HFFc6 (cell line): ENCODE measurements at regions not wholly inside any gene's neighbourhood (a gene's known extent, or its start where the extent isn't known, plus 50 kb on each side); places are given as distances from the start of the nearest gene placed in this dataset.

ENCODE experiments used
- DNase-seq: peaks from one replicate; pipeline ENCODE4 v3.0.0-alpha.2; 2018
- H3K27ac Mint-ChIP-seq: 2 replicates; pipeline ENCODE4 v1.8.0; 2020; ENCODE audit warnings: mild to moderate bottlenecking, mixed read lengths
- H3K27me3 Mint-ChIP-seq: 2 replicates; pipeline ENCODE4 v1.8.0; 2021; ENCODE audit warnings: mild to moderate bottlenecking, moderate library complexity, mixed read lengths; ENCODE audit not compliant: insufficient read depth
- H3K36me3 Mint-ChIP-seq: 2 replicates; pipeline ENCODE4 v1.8.0; 2021; ENCODE audit warnings: low read depth, mixed read lengths
- H3K4me1 Mint-ChIP-seq: 2 replicates; pipeline ENCODE4 v1.8.0; 2020; ENCODE audit warnings: low read depth, mixed read lengths
- H3K4me3 Mint-ChIP-seq: 2 replicates; pipeline ENCODE4 v1.8.0; 2020; ENCODE audit warnings: mild to moderate bottlenecking, moderate library complexity, mixed read lengths
- H3K9me3 Mint-ChIP-seq: 2 replicates; pipeline ENCODE4 v1.8.0; 2020; ENCODE audit warnings: mild to moderate bottlenecking, mixed read lengths
- CTCF ChIP-seq: fragments of 200-600 bp; sonication (generic); IDR thresholded peaks from 2 replicates; pipeline ENCODE4 v1.5.0; 2021; ENCODE audit warnings: antibody characterized with exemption, mild to moderate bottlenecking

- no peak for TF ChIP-seq CTCF
- H3K27me3 Mint-ChIP-seq: no peaks in the 10 kb centered on the region; the same call in 1 of the 2 replicates
- peaks cover 46% of the 10 kb centered on the region for H3K9me3 Mint-ChIP-seq
- peaks cover 7% of the 10 kb centered on the region; the same call in 1 of the 2 replicates for H3K36me3 Mint-ChIP-seq
- H3K4me1 Mint-ChIP-seq: no peaks in the 10 kb centered on the region
- no peak for DNase-seq
- no peak overlapping the region for H3K27ac Mint-ChIP-seq
- no peak overlapping the region for H3K4me3 Mint-ChIP-seq
Observed at GRCh38 chr9:89953824-89954615, 349.2 kb downstream of the GADD45G start.

- Mint-ChIP-seq H3K27me3 (no peaks in the 10 kb centered on the region; the same call in 1 of the 2 replicates), H3K4me3 (no peak overlapping the region), H3K9me3 (peaks cover 43% of the 10 kb centered on the region), H3K4me1 (no peaks in the 10 kb centered on the region), H3K27ac (no peak overlapping the region), H3K36me3 (peaks cover 7% of the 10 kb centered on the region; the same call in 1 of the 2 replicates)
- no peak for TF ChIP-seq CTCF
- DNase-seq: no peak
Observed at GRCh38 chr9:89955144-89955543, 350.3 kb downstream of the GADD45G start.

- Mint-ChIP-seq H3K4me3 (no peak overlapping the region), H3K27me3 (no peaks in the 10 kb centered on the region; the same call in 1 of the 2 replicates)
Observed at GRCh38 chr9:89955626-89956025, 350.8 kb downstream of the GADD45G start.

GRCh38 chr9:89956331-89956730 lies 351.5 kb downstream of the GADD45G start:
- no peak overlapping the region for H3K27ac Mint-ChIP-seq
- no peaks in the 10 kb centered on the region for H3K4me1 Mint-ChIP-seq
- H3K9me3 Mint-ChIP-seq: peaks cover 49% of the 10 kb centered on the region
- TF ChIP-seq CTCF: no peak
- H3K4me3 Mint-ChIP-seq: no peak overlapping the region
- DNase-seq: no peak
- peaks cover 6% of the 10 kb centered on the region; the same call in 1 of the 2 replicates for H3K36me3 Mint-ChIP-seq
- no peaks in the 10 kb centered on the region; the same call in 1 of the 2 replicates for H3K27me3 Mint-ChIP-seq

More at GRCh38 chr9:89955626-89956025, 350.8 kb downstream of the GADD45G start:
- Mint-ChIP-seq H3K4me1 (no peaks in the 10 kb centered on the region), H3K9me3 (peaks cover 43% of the 10 kb centered on the region), H3K36me3 (peaks cover 7% of the 10 kb centered on the region; the same call in 1 of the 2 replicates), H3K27ac (no peak overlapping the region)
- no peak for DNase-seq
- TF ChIP-seq CTCF: no peak

- H3K27me3 Mint-ChIP-seq: no peaks in the 10 kb centered on the region
- H3K27ac Mint-ChIP-seq: no peak overlapping the region
- no peaks in the 10 kb centered on the region for H3K4me1 Mint-ChIP-seq
- peaks cover under 1% of the 10 kb centered on the region; the same call in 1 of the 2 replicates for H3K36me3 Mint-ChIP-seq
- H3K4me3 Mint-ChIP-seq: no peak overlapping the region
- H3K9me3 Mint-ChIP-seq: peaks cover 49% of the 10 kb centered on the region
- TF ChIP-seq CTCF: no peak
- DNase-seq: no peak
Observed at GRCh38 chr9:89956907-89957306, 352.1 kb downstream of the GADD45G start.
